Pancreas (tissue), 10 donors: ENCODE measurements at regions not wholly inside any gene's neighbourhood (a gene's known extent, or its start where the extent isn't known, plus 50 kb on each side); places are given as distances from the start of the nearest gene placed in this dataset.
A peak's percentile ranks its signal among the peaks of the same experiment; 100 is the strongest.
"Not testable (repeated sequence)": the region's sequence is repeated elsewhere in the genome, so short reads cannot be mapped to it uniquely, and the experiment has no call there.

Experiments used
- ATAC-seq, 4 donors: fragments of 200-7000 bp; cut with Tn5 transposase; one replicate each; pipeline versions ENCODE4 v1.8.0 to v1.9.1; 2020; ENCODE audit warnings: mild to moderate bottlenecking in 4 of 4, moderate library complexity in 4 of 4
- DNase-seq, 6 donors: peaks; one replicate each; pipeline ENCODE4 v3.0.0-alpha.2; 2020
- FAIRE-seq: peaks from 2 replicates; lab custom pipeline; 2012; peaks lifted over from hg19 to GRCh38; lab: Jason Lieb, UNC
- H3K27ac ChIP-seq, 4 donors: fragments of 200-600 bp; sonication (generic); 1 replicate in 3 of 4; 2 replicates in 1 of 4; pipeline versions ENCODE4 v1.5.0 to v1.8.0; 2020
- H3K27me3 ChIP-seq, 4 donors: fragments of 200-600 bp; one replicate each; pipeline ENCODE4 v1.8.0; 2021
- H3K36me3 ChIP-seq, 3 donors: fragments of 200-600 bp; sonication (generic) in 1 of 3; one replicate each; pipeline versions ENCODE4 v1.5.0 to v1.8.0; 2020 to 2021
- H3K4me1 ChIP-seq, 3 donors: fragments of 200-600 bp; one replicate each; pipeline ENCODE4 v1.8.0; 2021
- H3K4me3 ChIP-seq, 4 donors: fragments of 200-600 bp; sonication (generic) in 2 of 4; one replicate each; pipeline versions ENCODE4 v1.5.0 to v1.8.0; 2020 to 2021
- H3K9me3 ChIP-seq, 4 donors: fragments of 200-600 bp; one replicate each; pipeline ENCODE4 v1.8.0; 2021
- WGBS, 2 donors: extraction: QIAGEN DNeasy Blood & Tissue Kit; methylation state at CpG; one replicate each; pipeline ENCODE4 v1.1.7; 2013; 5-methylcytosine and 5-hydroxymethylcytosine counted together
- intact Hi-C, 3 donors: fragments of 100-400 bp; cut with DNase I; formaldehyde crosslinking; loops; one replicate each; pipeline versions ENCODE4 v1.11.1 to v1.14.2; 2022
- TF ChIP-seq, protein P1 (sequence below), 4 donors: fragments of 200-600 bp; sonication (generic) in 3 of 4; IDR thresholded peaks; one replicate each; pipeline versions ENCODE4 v1.5.0 to v1.8.0; 2021; ENCODE audit warnings: antibody characterized with exemption in 4 of 4
- donor health status: healthy with polysubstance abuse.
- donor health status: DM: no; HTN: no; CAD: no; lungs with moderate emphysema.
- donor health status: DM: no; HTN: no; CAD: no.
- donor health status: control.
- donor health status: control.
- donor health status: Bipolar disorder and iron deficiency.
- donor health status: DM: yes; HTN: yes; CAD: no.
- donor health status: DM: no; HTN: no; CAD: no.
- donor health status: DM: no; HTN: no; CAD: no.
- donor health status: DM: yes; HTN: yes; CAD: no.

DNA sequence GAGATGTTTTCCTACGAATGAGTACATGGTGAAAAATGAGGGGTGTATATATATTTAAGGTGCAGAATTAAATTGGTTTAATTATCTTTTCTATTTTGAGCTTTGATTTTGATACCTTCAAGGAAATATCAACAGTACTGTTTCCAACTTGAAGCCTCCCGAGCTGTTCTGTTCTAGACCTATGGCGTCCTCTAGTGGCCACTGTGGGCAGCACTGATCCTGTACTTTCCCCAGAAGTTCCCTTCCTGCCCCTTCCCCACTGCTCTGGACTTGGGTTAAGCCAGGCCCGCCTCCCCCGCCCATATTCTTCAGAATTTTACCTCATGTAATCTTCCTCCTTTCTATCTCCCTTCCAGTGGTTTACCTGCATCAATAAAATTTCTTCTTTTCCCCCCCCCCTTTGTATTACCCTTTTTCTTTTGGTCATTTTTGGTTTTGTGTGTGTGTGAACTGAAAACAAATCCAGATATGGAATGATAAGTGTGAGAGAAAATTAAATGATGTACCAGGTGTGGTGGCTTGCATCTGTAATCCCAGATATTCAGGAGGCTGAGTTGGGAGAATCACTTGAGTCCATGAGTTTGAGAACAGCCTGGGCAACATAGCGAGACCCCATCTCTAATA lies 1643.5 kb downstream of the TP53TG3F start:
- ATAC-seq, result no peak
- Histone ChIP-seq H3K27ac (no peak overlapping the region), H3K36me3 (no peaks in the 10 kb centered on the region), H3K4me1 (no peaks in the 10 kb centered on the region), H3K4me3 (no peak overlapping the region), H3K9me3 (no peaks in the 10 kb centered on the region), H3K27me3 (no peaks in the 10 kb centered on the region)
- TF ChIP-seq, protein P1, sequence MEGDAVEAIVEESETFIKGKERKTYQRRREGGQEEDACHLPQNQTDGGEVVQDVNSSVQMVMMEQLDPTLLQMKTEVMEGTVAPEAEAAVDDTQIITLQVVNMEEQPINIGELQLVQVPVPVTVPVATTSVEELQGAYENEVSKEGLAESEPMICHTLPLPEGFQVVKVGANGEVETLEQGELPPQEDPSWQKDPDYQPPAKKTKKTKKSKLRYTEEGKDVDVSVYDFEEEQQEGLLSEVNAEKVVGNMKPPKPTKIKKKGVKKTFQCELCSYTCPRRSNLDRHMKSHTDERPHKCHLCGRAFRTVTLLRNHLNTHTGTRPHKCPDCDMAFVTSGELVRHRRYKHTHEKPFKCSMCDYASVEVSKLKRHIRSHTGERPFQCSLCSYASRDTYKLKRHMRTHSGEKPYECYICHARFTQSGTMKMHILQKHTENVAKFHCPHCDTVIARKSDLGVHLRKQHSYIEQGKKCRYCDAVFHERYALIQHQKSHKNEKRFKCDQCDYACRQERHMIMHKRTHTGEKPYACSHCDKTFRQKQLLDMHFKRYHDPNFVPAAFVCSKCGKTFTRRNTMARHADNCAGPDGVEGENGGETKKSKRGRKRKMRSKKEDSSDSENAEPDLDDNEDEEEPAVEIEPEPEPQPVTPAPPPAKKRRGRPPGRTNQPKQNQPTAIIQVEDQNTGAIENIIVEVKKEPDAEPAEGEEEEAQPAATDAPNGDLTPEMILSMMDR (IDR thresholded peaks at IDR 0.05), result no peak
- DNase-seq, result no peak
- no peak for FAIRE-seq
- WGBS, 2 donors, result 21 to 26% methylated on average over 6 of the region's 6 CpGs
- intact Hi-C loops, result no loop called here

DNA sequence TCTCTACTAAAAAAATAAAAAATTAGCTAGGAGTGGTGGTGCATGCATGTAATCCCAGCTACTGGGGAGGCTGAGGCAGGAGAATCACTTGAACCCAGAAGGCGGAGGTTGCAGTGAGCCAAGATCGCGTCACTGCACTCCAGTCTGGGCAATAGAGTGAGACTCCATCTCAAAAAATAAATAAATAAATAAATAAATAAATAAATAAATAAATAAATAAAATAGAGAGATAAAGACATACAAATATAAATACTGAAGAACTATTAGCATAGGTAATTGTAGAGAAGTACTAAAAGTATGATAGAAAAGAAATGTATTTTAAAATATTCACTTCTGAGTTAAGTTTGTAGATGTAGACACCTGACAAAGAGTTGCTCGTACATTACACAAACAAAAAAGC lies 1652.4 kb downstream of the TP53TG3F start:
- intact Hi-C loops, H3K27me3 ChIP-seq, ATAC-seq, H3K4me1 ChIP-seq, H3K9me3 ChIP-seq, DNase-seq, H3K27ac ChIP-seq, H3K36me3 ChIP-seq, FAIRE-seq, H3K4me3 ChIP-seq: not testable (repeated sequence)
- WGBS, 2 donors, result 49 to 68% methylated on average over 4 of the region's 4 CpGs

DNA sequence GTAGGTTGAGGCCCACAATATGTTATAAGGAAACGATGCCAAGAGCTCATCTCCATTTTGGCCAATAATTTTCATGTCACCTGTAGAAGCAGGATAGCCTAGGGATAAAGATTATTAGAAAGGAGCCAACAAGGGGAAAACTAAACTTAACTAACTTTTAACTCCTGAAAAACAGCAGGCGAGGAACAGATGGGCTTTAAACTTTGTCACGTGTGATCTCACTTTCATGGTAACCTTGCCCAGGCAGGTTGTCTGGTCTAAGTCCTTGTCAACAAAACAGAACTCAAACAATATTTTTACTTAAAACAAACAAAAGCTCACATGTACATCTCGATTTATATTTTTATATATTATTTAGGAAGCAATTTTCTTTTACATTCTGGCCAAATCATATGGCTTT lies 1672.0 kb downstream of the TP53TG3F start:
- no peak for ATAC-seq
- no peak for FAIRE-seq
- 24 to 43% methylated on average over 4 of the region's 4 CpGs for WGBS, 2 donors

DNA sequence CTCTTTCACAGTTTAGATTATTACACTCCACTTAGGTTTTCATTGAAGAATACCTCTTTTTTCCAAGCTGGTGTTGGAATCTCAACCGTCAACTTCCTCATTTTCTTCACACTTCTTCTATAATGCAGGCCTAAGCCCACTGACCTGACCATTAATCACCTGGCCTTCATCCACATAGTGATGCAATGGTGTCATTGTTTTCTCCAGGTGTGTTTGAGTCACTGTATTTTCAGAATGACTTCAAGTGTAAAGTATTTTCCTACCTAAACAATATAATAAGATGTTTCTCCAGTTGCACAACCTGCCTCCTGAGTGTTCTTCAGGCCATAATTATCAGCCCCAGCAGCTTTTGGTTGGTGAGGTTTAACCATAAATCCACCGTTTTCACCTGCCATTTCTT lies 1675.1 kb downstream of the TP53TG3F start:
- intact Hi-C loops, result no loop called here
- Histone ChIP-seq H3K9me3 (no peaks in the 10 kb centered on the region), H3K4me1 (no peaks in the 10 kb centered on the region), H3K4me3 (no peak overlapping the region), H3K27ac (no peak overlapping the region), H3K36me3 (no peaks in the 10 kb centered on the region), H3K27me3 (no peaks in the 10 kb centered on the region)
- 12 to 16% methylated on average over 2 of the region's 2 CpGs for WGBS, 2 donors
- TF ChIP-seq, protein P1 (IDR thresholded peaks at IDR 0.05), result no peak
- FAIRE-seq (no peak), ATAC-seq (peak in 1 of 4 donors; percentile 50), DNase-seq (no peak)

More for the DNA sequence above, 1672.0 kb downstream of the TP53TG3F start:
- Histone ChIP-seq H3K4me3 (no peak overlapping the region), H3K36me3 (no peaks in the 10 kb centered on the region), H3K4me1 (no peaks in the 10 kb centered on the region), H3K9me3 (no peaks in the 10 kb centered on the region), H3K27me3 (no peaks in the 10 kb centered on the region), H3K27ac (no peak overlapping the region)
- intact Hi-C loops, result no loop called here
- DNase-seq, result no peak
- TF ChIP-seq, protein P1 (IDR thresholded peaks at IDR 0.05), result no peak

DNA sequence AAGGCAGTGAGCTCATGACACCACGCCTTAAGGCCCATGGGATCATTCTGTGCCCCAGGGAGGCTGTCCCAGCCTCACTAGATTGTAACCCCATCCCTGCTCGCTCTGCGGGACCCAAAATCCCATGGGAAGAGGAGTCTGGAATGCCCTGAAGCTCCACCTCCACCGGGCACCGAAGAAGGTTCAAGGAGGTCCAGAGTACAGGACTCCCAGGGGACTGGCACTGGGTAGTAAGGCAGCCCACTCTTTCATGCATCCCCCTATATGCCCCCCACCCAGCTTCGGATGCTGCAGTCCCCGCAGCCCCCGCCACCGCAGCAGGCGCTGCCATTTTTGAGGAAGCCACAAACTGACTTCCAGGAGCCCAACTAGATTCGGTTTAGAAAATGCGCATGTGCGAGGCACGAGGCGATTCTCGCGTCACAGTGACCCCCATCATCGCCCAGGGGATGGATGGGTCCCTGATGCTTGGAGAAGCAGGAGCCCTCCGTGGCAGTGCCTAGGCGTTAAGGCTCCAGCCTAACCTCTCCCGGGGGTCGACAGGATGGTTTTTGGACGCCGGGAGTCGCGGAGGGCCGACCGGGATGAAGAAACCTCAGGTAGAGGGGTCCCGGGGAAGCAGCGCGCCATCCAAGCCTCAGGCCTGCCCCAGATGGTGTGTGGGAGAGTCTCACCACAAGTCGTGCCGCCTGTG lies 1681.0 kb downstream of the TP53TG3F start:
- no peaks in the 10 kb centered on the region for H3K27me3 ChIP-seq
- no peak overlapping the region for H3K27ac ChIP-seq
- intact Hi-C loops, result no loop called here
- no peaks in the 10 kb centered on the region for H3K36me3 ChIP-seq
- 65 to 70% methylated on average over 33 of the region's 33 CpGs for WGBS, 2 donors
- no peaks in the 10 kb centered on the region for H3K9me3 ChIP-seq
- H3K4me3 ChIP-seq, result no peak overlapping the region
- ATAC-seq, result no peak
- H3K4me1 ChIP-seq, result no peaks in the 10 kb centered on the region
- TF ChIP-seq, protein P1 (IDR thresholded peaks at IDR 0.05), result no peak
- no peak for FAIRE-seq
- DNase-seq, result peak in 3 of 6 donors; percentile 5 to 45 (median 30)
